CD14-positive monocyte (primary cell): ENCODE measurements at regions not wholly inside any gene's neighbourhood (a gene's known extent, or its start where the extent isn't known, plus 50 kb on each side); places are given as distances from the start of the nearest gene placed in this dataset.

Experiments used
- DNase-seq, 3 donors: peaks; one replicate each; pipeline ENCODE4 v3.0.0-alpha.2; 2011 to 2022
- H2AFZ ChIP-seq: 2 replicates; pipeline ENCODE4 v1.6.0; 2012; ENCODE audit warnings: mild to moderate bottlenecking, low read depth, low read length, inconsistent platforms; ENCODE audit not compliant: insufficient read depth, poor library complexity, severe bottlenecking
- H3K27ac ChIP-seq, 2 donors: 1 replicate in 1 of 2; 2 replicates in 1 of 2; pipeline ENCODE4 v1.5.1; 2012 to 2013; ENCODE audit warnings: low read length in 2 of 2, control low read depth in 1 of 2, inconsistent platforms in 1 of 2, low read depth in 1 of 2, mild to moderate bottlenecking in 1 of 2
- H3K27me3 ChIP-seq, 2 donors: one replicate each; pipeline versions ENCODE4 v1.6.0 to v1.6.1; 2011 to 2013; ENCODE audit warnings: low read length in 2 of 2; ENCODE audit not compliant: control insufficient read depth in 2 of 2, insufficient read depth in 2 of 2
- H3K36me3 ChIP-seq, 2 donors: replicated peaks in 1 of 2; 1 replicate in 1 of 2; 2 replicates in 1 of 2; pipeline versions ENCODE4 v1.5.1 to v1.6.1; 2012 to 2013; ENCODE audit warnings: low read length in 2 of 2, control low read depth in 1 of 2, inconsistent platforms in 1 of 2, mild to moderate bottlenecking in 1 of 2; ENCODE audit not compliant: insufficient read depth in 2 of 2, control insufficient read depth in 1 of 2
- H3K4me1 ChIP-seq, 2 donors: 1 replicate in 1 of 2; 2 replicates in 1 of 2; pipeline versions ENCODE4 v1.5.1 to v1.6.1; 2012 to 2013; ENCODE audit warnings: low read length in 2 of 2, control low read depth in 1 of 2, inconsistent platforms in 1 of 2, mild to moderate bottlenecking in 1 of 2, moderate library complexity in 1 of 2; ENCODE audit not compliant: insufficient read depth in 2 of 2, control insufficient read depth in 1 of 2
- H3K4me2 ChIP-seq: replicated peaks from 2 replicates; pipeline ENCODE3; 2012; ENCODE audit warnings: low read length, moderate library complexity, mild to moderate bottlenecking; ENCODE audit not compliant: poor library complexity, severe bottlenecking; ENCODE audit errors: extremely low read depth
- H3K4me3 ChIP-seq, 3 experiments: fragments of 200-600 bp in 1 of 3; sonication (generic) in 1 of 3; replicated peaks in 1 of 3; 1 replicate in 2 of 3; 2 replicates in 1 of 3; pipeline ENCODE4 v1.5.1; 2011 to 2013; ENCODE audit warnings: low read length in 3 of 3, mild to moderate bottlenecking in 3 of 3, control low read depth in 2 of 3, low read depth in 2 of 3, inconsistent platforms in 1 of 3, moderate library complexity in 1 of 3
- H3K79me2 ChIP-seq: 2 replicates; pipeline ENCODE4 v1.6.0; 2012; ENCODE audit warnings: mild to moderate bottlenecking, control low read depth, inconsistent platforms, low read length, moderate library complexity; ENCODE audit not compliant: insufficient read depth
- H3K9ac ChIP-seq: 2 replicates; pipeline ENCODE4 v1.6.0; 2017; ENCODE audit warnings: low read length, mild to moderate bottlenecking; ENCODE audit not compliant: insufficient read depth, poor library complexity, severe bottlenecking
- H3K9me3 ChIP-seq, 2 donors: replicated peaks in 1 of 2; 1 replicate in 1 of 2; 2 replicates in 1 of 2; pipeline versions ENCODE4 v1.5.1 to v1.6.1; 2012 to 2013; ENCODE audit warnings: low read length in 2 of 2, control low read depth in 1 of 2; ENCODE audit not compliant: control insufficient read depth in 1 of 2, insufficient read depth in 1 of 2
- H4K20me1 ChIP-seq: 2 replicates; pipeline ENCODE4 v1.6.0; 2012; ENCODE audit warnings: mild to moderate bottlenecking, low read length, control low read depth, moderate library complexity; ENCODE audit not compliant: insufficient read depth
- H3K27ac Mint-ChIP-seq, 7 donors: one replicate each; pipeline ENCODE4 v1.8.0; 2020; ENCODE audit warnings: mild to moderate bottlenecking in 7 of 7, mixed read lengths in 7 of 7, moderate library complexity in 6 of 7, inconsistent platforms in 2 of 7
- H3K27me3 Mint-ChIP-seq, 3 donors: one replicate each; pipeline ENCODE4 v1.8.0; 2021 to 2022; ENCODE audit warnings: low read depth in 3 of 3, mild to moderate bottlenecking in 3 of 3, mixed read lengths in 3 of 3, moderate library complexity in 3 of 3, inconsistent platforms in 1 of 3
- H3K36me3 Mint-ChIP-seq, 2 donors: one replicate each; pipeline ENCODE4 v1.8.0; 2020; ENCODE audit warnings: mixed read lengths in 2 of 2, inconsistent platforms in 1 of 2, mild to moderate bottlenecking in 1 of 2
- H3K4me1 Mint-ChIP-seq: one replicate; pipeline ENCODE4 v1.8.0; 2020; ENCODE audit warnings: mild to moderate bottlenecking, mixed read lengths
- H3K4me3 Mint-ChIP-seq, 2 donors: one replicate each; pipeline ENCODE4 v1.8.0; 2020; ENCODE audit warnings: mild to moderate bottlenecking in 2 of 2, mixed read lengths in 2 of 2, moderate library complexity in 1 of 2
- H3K9me3 Mint-ChIP-seq, 7 donors: one replicate each; pipeline ENCODE4 v1.8.0; 2020 to 2022; ENCODE audit warnings: mixed read lengths in 7 of 7, mild to moderate bottlenecking in 6 of 7, moderate library complexity in 6 of 7, inconsistent platforms in 2 of 7
- CTCF ChIP-seq: fragments of 200-600 bp; IDR thresholded peaks from one replicate; pipeline ENCODE4 v1.8.0; 2022; ENCODE audit warnings: antibody characterized with exemption, mild to moderate bottlenecking
- WGBS: methylation state at CpG from one replicate; pipeline ENCODE4 v1.1.5; 2013; ENCODE audit warnings: missing lambda C conversion rate; ENCODE audit not compliant: insufficient coverage; 5-methylcytosine and 5-hydroxymethylcytosine counted together
- intact Hi-C, 2 donors: fragments of 100-400 bp; cut with micrococcal nuclease; formaldehyde crosslinking; loops; one replicate each; pipeline versions ENCODE4 v1.15.0 to v1.15.1; 2023

DNA sequence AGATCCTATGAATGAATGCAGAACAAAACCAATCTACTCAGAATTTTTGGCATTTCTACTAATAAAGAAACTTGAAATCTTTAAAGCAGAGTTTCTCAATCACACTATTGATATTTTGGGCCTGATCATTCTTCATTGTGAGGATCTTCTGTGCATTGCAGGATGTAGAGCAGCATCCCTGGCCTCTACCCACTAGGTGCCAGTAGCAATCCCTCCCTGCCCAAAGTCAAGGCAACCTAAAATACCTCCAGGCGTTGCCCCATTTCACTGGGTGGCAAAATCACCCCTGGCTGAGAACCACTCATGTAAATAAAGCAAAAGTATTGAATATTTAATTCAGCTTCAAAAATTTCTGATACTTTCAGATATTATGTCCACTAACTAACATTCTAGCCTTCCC is 213.0 kb downstream of the SP3 start:
- Mint-ChIP-seq H3K27me3 (peaks cover 6 to 23% (median 12%) of the 10 kb centered on the region in 3 donors), H3K27ac (no peak overlapping the region), H3K36me3 (no peaks in the 10 kb centered on the region), H3K4me1 (no peaks in the 10 kb centered on the region), H3K9me3 (no peaks in the 10 kb centered on the region), H3K4me3 (no peak overlapping the region)
- no peak overlapping the region for H3K27ac ChIP-seq
- no peaks in the 10 kb centered on the region for H3K79me2 ChIP-seq
- H4K20me1 ChIP-seq: no peaks in the 10 kb centered on the region
- H3K9ac ChIP-seq: no peak overlapping the region
- H3K36me3 ChIP-seq: no peaks in the 10 kb centered on the region
- no peak for TF ChIP-seq CTCF
- H3K9me3 ChIP-seq: no peaks in the 10 kb centered on the region
- DNase-seq: no peak
- H3K27me3 ChIP-seq: peaks cover 3 to 5% of the 10 kb centered on the region in 2 donors
- H3K4me1 ChIP-seq: no peaks in the 10 kb centered on the region
- H3K4me3 ChIP-seq: no peak overlapping the region
- H3K4me2 ChIP-seq: no peak overlapping the region
- WGBS: no CpG with 5 or more reads among the region's 1 CpG
- no peak overlapping the region for H2AFZ ChIP-seq
- intact Hi-C loops: no loop called here

- no peak for TF ChIP-seq CTCF
- H3K36me3 Mint-ChIP-seq: no peaks in the 10 kb centered on the region
- no peak overlapping the region for H3K27ac Mint-ChIP-seq
- no peak overlapping the region for H3K4me3 ChIP-seq
- no peak overlapping the region for H3K4me2 ChIP-seq
- no peaks in the 10 kb centered on the region for H3K79me2 ChIP-seq
- H3K4me1 Mint-ChIP-seq: no peaks in the 10 kb centered on the region
- DNase-seq: no peak
- H4K20me1 ChIP-seq: no peaks in the 10 kb centered on the region
- no peak overlapping the region for H3K27ac ChIP-seq
- intact Hi-C loops: no loop called here
- H3K27me3 ChIP-seq: peaks cover 3 to 5% of the 10 kb centered on the region in 2 donors
- H3K9me3 Mint-ChIP-seq: no peaks in the 10 kb centered on the region
- no peak overlapping the region for H3K4me3 Mint-ChIP-seq
- no peak overlapping the region for H3K9ac ChIP-seq
- no peaks in the 10 kb centered on the region for H3K9me3 ChIP-seq
- no peaks in the 10 kb centered on the region for H3K4me1 ChIP-seq
- peaks cover 2 to 26% (median 15%) of the 10 kb centered on the region in 3 donors for H3K27me3 Mint-ChIP-seq
- H3K36me3 ChIP-seq: no peaks in the 10 kb centered on the region
- no peak overlapping the region for H2AFZ ChIP-seq
- 98% methylated on average over 5 of the region's 5 CpGs for WGBS
Measured at GRCh38 chr2:173753441-173753840, 211.7 kb downstream of the SP3 start.
